Neutrophil (primary cell): ENCODE measurements at regions not wholly inside any gene's neighbourhood (a gene's known extent, or its start where the extent isn't known, plus 50 kb on each side); places are given as distances from the start of the nearest gene placed in this dataset.

ENCODE experiments used
- H3K27ac ChIP-seq: fragments of 200-600 bp; sonication (generic); 2 replicates; pipeline ENCODE4 v1.5.1; 2016; ENCODE audit warnings: mild to moderate bottlenecking, moderate library complexity
- H3K27me3 ChIP-seq: fragments of 200-600 bp; sonication (generic); 2 replicates; pipeline ENCODE4 v1.6.0; 2016; ENCODE audit warnings: mild to moderate bottlenecking
- H3K36me3 ChIP-seq: fragments of 200-600 bp; sonication (generic); 2 replicates; pipeline ENCODE4 v1.5.1; 2017
- H3K4me1 ChIP-seq, 2 experiments: fragments of 200-600 bp in 1 of 2; sonication (generic) in 1 of 2; 1 replicate in 1 of 2; 2 replicates in 1 of 2; pipeline versions ENCODE4 v1.5.1 to v1.6.1; 2013 to 2016; ENCODE audit warnings: low read depth in 1 of 2, low read length in 1 of 2, mild to moderate bottlenecking in 1 of 2, moderate library complexity in 1 of 2; ENCODE audit not compliant: control insufficient read depth in 1 of 2, insufficient read depth in 1 of 2
- H3K4me3 ChIP-seq, 2 experiments: fragments of 200-600 bp in 1 of 2; sonication (generic) in 1 of 2; 1 replicate in 1 of 2; 2 replicates in 1 of 2; pipeline ENCODE4 v1.5.1; 2013 to 2016; ENCODE audit warnings: low read depth in 1 of 2, low read length in 1 of 2, mild to moderate bottlenecking in 1 of 2, moderate library complexity in 1 of 2
- H3K9me3 ChIP-seq: fragments of 200-600 bp; sonication (generic); 2 replicates; pipeline ENCODE4 v1.5.1; 2016
- CTCF ChIP-seq: fragments of 200-600 bp; sonication (generic); IDR thresholded peaks from 2 replicates; pipeline ENCODE4 v1.5.1; 2016; ENCODE audit warnings: antibody characterized with exemption

- Histone ChIP-seq H3K27ac (no peak overlapping the region), H3K27me3 (no peaks in the 10 kb centered on the region), H3K4me1 (no peaks in the 10 kb centered on the region), H3K36me3 (no peaks in the 10 kb centered on the region), H3K4me3 (no peak overlapping the region), H3K9me3 (no peaks in the 10 kb centered on the region)
- TF ChIP-seq CTCF, result no peak
Measured at GRCh38 chr18:22839340-22839821, 93.7 kb upstream of the RBBP8 start.

- no peak overlapping the region for H3K27ac ChIP-seq
- no peaks in the 10 kb centered on the region for H3K4me1 ChIP-seq
- no peaks in the 10 kb centered on the region for H3K27me3 ChIP-seq
- no peak overlapping the region for H3K4me3 ChIP-seq
- no peaks in the 10 kb centered on the region for H3K9me3 ChIP-seq
- no peak for TF ChIP-seq CTCF
- H3K36me3 ChIP-seq, result no peaks in the 10 kb centered on the region
Measured at GRCh38 chr18:22840606-22841144, 92.5 kb upstream of the RBBP8 start.

DNA sequence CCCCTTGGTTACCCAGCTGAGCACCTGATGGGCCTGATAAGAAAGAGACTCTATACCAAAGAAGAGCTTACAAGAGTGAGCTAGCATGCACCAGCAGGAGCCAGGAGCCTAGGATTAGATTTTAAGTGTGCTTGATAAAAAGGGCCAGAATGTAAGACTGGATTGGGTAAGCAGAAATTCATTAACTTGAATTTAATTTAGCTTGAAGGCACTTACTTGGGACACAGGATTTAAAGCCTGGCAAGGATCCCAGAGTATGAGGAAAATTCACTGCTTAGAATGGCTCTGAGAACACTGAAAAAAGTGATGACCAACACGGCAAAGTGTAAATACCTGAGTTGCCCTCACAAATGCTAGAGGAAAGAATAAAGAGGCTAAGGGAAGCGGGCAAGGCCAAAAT lies 91.3 kb upstream of the RBBP8 start:
- no peak for TF ChIP-seq CTCF
- H3K36me3 ChIP-seq, result no peaks in the 10 kb centered on the region
- no peak overlapping the region for H3K27ac ChIP-seq
- no peaks in the 10 kb centered on the region for H3K27me3 ChIP-seq
- no peaks in the 10 kb centered on the region for H3K9me3 ChIP-seq
- H3K4me1 ChIP-seq, result no peaks in the 10 kb centered on the region
- no peak overlapping the region for H3K4me3 ChIP-seq

DNA sequence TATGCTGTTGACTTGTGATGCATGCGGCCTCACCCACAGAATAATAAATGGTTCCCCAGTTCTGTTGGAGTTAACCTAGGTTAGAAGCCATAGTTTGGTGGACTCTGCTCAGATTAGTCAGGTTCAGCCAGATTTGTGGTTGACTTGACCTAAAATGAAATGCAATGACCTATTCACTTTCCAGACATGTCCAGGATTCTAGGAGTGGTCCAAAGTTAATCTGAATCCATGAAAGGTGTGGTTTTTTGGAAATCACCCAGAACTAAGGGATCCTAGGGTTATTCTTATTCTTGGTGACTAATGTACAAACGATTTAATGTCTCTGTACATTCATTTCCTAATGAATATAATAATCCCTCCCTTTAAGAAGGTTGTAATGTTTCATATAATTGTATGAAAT lies 88.9 kb upstream of the RBBP8 start:
- Histone ChIP-seq H3K4me1 (no peaks in the 10 kb centered on the region), H3K36me3 (no peaks in the 10 kb centered on the region), H3K9me3 (no peaks in the 10 kb centered on the region), H3K4me3 (no peak overlapping the region), H3K27me3 (no peaks in the 10 kb centered on the region), H3K27ac (no peak overlapping the region)
- TF ChIP-seq CTCF, result no peak

- Histone ChIP-seq H3K9me3 (no peaks in the 10 kb centered on the region), H3K27ac (no peak overlapping the region), H3K4me1 (no peaks in the 10 kb centered on the region), H3K36me3 (no peaks in the 10 kb centered on the region), H3K4me3 (no peak overlapping the region), H3K27me3 (no peaks in the 10 kb centered on the region)
- TF ChIP-seq CTCF, result no peak
Measured at GRCh38 chr18:22844628-22845027, 88.5 kb upstream of the RBBP8 start.
